ENCODE measurements at regions not wholly inside any gene's neighbourhood (a gene's known extent, or its start where the extent isn't known, plus 50 kb on each side); places are given as distances from the start of the nearest gene placed in this dataset.

DNA sequence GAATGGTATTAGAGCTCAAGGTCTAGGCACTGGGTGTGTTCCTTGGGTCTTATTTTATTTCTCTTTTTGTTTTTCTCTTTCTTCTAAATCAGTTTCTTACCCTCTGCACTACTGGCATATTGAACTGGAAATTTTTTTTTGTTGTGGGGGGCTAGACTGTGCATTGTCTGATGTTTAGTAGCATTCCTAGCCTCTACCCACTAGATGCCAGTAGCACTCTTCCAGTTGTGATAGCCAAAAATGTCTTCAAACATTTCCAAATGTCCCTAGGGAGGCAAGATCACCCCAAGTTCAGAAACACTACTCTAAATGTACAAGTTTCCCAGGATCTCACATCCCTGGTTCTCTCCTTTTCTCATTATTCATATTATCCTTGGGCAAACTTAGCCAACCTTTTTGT, 69.8 kb upstream of the AMOT start:
- DNase-seq (ENCODE audit: low read depth) = no peak

DNA sequence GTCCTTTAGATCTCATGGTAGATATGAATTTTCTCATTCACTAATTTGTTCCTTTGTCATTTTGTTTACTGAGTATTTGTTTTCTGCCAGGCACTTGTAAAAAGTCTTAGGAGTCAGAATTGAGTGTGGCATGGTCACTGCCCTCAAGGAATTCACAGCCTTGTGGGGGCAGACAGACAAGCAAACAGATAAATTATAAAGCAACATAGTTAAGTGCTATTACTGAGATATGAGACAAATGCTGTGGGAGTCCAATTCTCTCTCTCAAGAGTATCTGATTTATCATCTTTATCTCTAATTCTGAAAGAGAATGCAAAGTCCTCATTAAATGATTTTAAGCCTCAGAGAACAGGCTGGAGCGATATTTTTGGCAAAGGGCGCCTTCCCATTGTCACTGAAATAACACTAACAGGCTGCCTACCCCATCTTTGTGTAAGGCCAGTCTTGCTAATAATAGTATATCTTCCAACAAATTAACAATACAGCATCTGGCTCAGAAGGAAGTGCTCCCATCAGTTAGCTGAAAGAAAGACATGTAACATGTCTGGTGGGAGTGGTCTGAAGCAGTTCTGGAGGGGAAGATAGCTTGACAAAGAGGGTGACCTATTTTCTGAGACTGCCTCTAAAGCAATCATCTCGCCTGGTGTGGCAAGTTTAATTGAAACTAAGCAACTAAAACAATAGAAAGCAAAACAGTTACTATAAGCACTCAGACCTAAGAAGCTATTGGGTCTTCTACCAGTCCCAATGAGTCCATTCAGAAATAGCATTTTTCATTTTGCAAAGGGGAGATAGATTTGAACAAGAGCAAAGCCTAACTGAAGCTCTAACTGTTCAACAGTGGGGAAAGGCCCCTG, 61.5 kb upstream of the AMOT start:
- DNase-seq (ENCODE audit: low read depth) = no peak

- DNase-seq (ENCODE audit: low read depth) = no peak
Observed at GRCh38 chrX:112896051-112896450, 55.4 kb upstream of the AMOT start.

Measured in iris pigment epithelial cell (primary cell).